Calu3 (cell line): ENCODE measurements at regions not wholly inside any gene's neighbourhood (a gene's known extent, or its start where the extent isn't known, plus 50 kb on each side); places are given as distances from the start of the nearest gene placed in this dataset.

Experiments used
- BruUV-seq: library from RNA; stranded (reverse); fragments of 400-500 nt; replicated peaks from 2 replicates; lab custom pipeline; 2021; lab: Mats Ljungman, UMichigan
- CTCF ChIA-PET: fragments of 300-600 bp; sonication (Branson Sonifier 250); formaldehyde crosslinking; loops from one replicate; lab custom pipeline; 2022; ENCODE audit warnings: antibody characterized with exemption; lab: Charles Lee
- DNase-seq: peaks from one replicate; pipeline ENCODE4 v3.0.0; 2022
- H3K27ac Mint-ChIP-seq: one replicate; pipeline ENCODE4 v1.8.0; 2022; ENCODE audit warnings: mixed read lengths; ENCODE audit not compliant: unreplicated experiment
- H3K27me3 Mint-ChIP-seq: one replicate; pipeline ENCODE4 v1.8.0; 2022; ENCODE audit warnings: mixed read lengths; ENCODE audit not compliant: unreplicated experiment
- H3K36me3 Mint-ChIP-seq: one replicate; pipeline ENCODE4 v1.8.0; 2022; ENCODE audit warnings: mild to moderate bottlenecking, moderate library complexity, mixed read lengths; ENCODE audit not compliant: insufficient read depth, unreplicated experiment
- H3K4me1 Mint-ChIP-seq: one replicate; pipeline ENCODE4 v1.8.0; 2022; ENCODE audit warnings: mild to moderate bottlenecking, low read depth, mixed read lengths; ENCODE audit not compliant: unreplicated experiment
- H3K4me3 Mint-ChIP-seq: one replicate; pipeline ENCODE4 v1.8.0; 2022; ENCODE audit warnings: mild to moderate bottlenecking, low read depth, moderate library complexity, mixed read lengths; ENCODE audit not compliant: unreplicated experiment
- H3K9me3 Mint-ChIP-seq: one replicate; pipeline ENCODE4 v1.8.0; 2022; ENCODE audit warnings: low read depth, mixed read lengths; ENCODE audit not compliant: unreplicated experiment
- intact Hi-C: fragments of 100-400 bp; cut with micrococcal nuclease; formaldehyde crosslinking; loops from one replicate; pipeline ENCODE4 v1.10.0; 2022; ENCODE audit not compliant: unreplicated experiment
- TF ChIP-seq, protein P1 (sequence below): fragments of 200-600 bp; IDR thresholded peaks from one replicate; pipeline ENCODE4 v1.8.0; 2022; ENCODE audit warnings: antibody characterized with exemption; ENCODE audit not compliant: unreplicated experiment

DNA sequence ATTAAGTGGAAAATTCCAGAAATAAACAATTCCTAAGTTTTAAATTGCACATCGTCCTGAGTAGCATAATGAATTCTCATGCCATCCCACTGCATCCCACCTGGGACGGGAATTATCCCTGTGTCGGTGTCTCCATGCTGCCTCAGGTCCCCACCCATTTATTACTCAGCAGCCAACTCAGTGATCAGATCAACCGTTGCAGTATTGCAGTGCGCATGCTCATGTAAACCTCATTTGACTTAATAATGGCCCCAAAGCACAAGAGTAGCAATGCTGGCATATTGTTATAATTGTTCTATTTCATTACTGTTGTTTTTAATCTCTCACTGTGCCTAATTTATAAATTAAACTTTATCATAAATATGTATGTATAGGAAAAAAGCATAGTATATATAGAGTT is 214.4 kb downstream of the METTL4 start:
- Mint-ChIP-seq H3K36me3 (no peaks in the 10 kb centered on the region), H3K27ac (no peak overlapping the region), H3K4me1 (no peaks in the 10 kb centered on the region), H3K27me3 (no peaks in the 10 kb centered on the region), H3K9me3 (no peaks in the 10 kb centered on the region), H3K4me3 (no peak overlapping the region)
- BruUV-seq, result no TSS peak
- intact Hi-C loops, result no loop called here
- CTCF ChIA-PET, result no interaction called here
- TF ChIP-seq, protein P1, sequence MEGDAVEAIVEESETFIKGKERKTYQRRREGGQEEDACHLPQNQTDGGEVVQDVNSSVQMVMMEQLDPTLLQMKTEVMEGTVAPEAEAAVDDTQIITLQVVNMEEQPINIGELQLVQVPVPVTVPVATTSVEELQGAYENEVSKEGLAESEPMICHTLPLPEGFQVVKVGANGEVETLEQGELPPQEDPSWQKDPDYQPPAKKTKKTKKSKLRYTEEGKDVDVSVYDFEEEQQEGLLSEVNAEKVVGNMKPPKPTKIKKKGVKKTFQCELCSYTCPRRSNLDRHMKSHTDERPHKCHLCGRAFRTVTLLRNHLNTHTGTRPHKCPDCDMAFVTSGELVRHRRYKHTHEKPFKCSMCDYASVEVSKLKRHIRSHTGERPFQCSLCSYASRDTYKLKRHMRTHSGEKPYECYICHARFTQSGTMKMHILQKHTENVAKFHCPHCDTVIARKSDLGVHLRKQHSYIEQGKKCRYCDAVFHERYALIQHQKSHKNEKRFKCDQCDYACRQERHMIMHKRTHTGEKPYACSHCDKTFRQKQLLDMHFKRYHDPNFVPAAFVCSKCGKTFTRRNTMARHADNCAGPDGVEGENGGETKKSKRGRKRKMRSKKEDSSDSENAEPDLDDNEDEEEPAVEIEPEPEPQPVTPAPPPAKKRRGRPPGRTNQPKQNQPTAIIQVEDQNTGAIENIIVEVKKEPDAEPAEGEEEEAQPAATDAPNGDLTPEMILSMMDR, result no peak
- DNase-seq, result no peak

DNA sequence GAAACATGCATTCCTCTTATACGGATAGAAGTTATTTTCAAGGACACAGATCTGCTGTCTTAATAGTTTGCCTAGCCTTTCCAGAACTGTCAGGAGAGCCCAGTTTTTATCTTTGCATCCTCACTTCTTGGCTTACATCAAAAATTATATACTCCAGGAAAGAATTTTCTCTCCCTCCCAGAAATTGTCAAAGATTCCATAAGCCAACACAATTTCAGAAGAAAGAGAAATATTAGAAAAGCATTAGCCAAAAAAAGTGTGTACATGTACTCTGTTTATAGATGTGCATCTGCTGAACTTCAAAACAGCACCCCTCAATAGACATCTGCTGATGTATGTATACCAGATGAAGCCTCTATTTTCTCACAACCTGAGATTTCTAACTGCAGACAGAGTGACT is 210.4 kb downstream of the METTL4 start:
- Mint-ChIP-seq H3K36me3 (no peaks in the 10 kb centered on the region), H3K9me3 (no peaks in the 10 kb centered on the region), H3K4me3 (no peak overlapping the region), H3K4me1 (no peaks in the 10 kb centered on the region), H3K27ac (no peak overlapping the region), H3K27me3 (no peaks in the 10 kb centered on the region)
- CTCF ChIA-PET, result no interaction called here
- intact Hi-C loops, result no loop called here
- TF ChIP-seq, protein P1, result no peak
- BruUV-seq, result no TSS peak
- no peak for DNase-seq

DNA sequence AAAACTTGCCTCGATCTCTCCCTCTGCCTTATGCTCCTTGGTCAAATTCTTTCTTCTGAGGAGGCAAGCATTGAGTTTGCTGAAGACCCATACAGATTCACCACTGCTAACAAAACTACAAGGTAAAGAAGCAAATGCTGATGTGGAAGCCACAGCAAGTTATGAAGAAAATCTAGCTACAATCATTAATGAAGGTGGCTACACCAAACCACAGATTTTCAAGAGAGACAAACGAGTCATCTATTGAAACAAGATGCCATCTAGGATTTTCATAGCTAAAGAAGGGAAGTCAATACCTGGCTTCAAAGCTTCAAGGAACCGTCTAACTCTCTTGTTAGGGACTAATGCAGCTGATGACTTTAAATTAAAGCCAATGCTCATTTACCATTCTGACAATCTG is 203.2 kb downstream of the METTL4 start:
- CTCF ChIA-PET, result no interaction called here
- H3K9me3 Mint-ChIP-seq, result peaks cover 4% of the 10 kb centered on the region
- H3K27ac Mint-ChIP-seq, result no peak overlapping the region
- TF ChIP-seq, protein P1, result no peak
- no peaks in the 10 kb centered on the region for H3K27me3 Mint-ChIP-seq
- intact Hi-C loops, result no loop called here
- no peak overlapping the region for H3K4me3 Mint-ChIP-seq
- no peak for DNase-seq
- no peaks in the 10 kb centered on the region for H3K4me1 Mint-ChIP-seq
- no peaks in the 10 kb centered on the region for H3K36me3 Mint-ChIP-seq
- no TSS peak for BruUV-seq

- Mint-ChIP-seq H3K4me3 (no peak overlapping the region), H3K27ac (no peak overlapping the region), H3K4me1 (peaks cover 7% of the 10 kb centered on the region), H3K9me3 (peaks cover 2% of the 10 kb centered on the region), H3K27me3 (no peaks in the 10 kb centered on the region), H3K36me3 (no peaks in the 10 kb centered on the region)
- no peak for DNase-seq
- intact Hi-C loops, result no loop called here
- TF ChIP-seq, protein P1, result no peak
- CTCF ChIA-PET, result no interaction called here
- BruUV-seq, result no TSS peak
Observed at GRCh38 chr18:2376707-2377106, 194.6 kb downstream of the METTL4 start.
